ENCODE measurements at regions not wholly inside any gene's neighbourhood (a gene's known extent, or its start where the extent isn't known, plus 50 kb on each side); places are given as distances from the start of the nearest gene placed in this dataset.

DNA sequence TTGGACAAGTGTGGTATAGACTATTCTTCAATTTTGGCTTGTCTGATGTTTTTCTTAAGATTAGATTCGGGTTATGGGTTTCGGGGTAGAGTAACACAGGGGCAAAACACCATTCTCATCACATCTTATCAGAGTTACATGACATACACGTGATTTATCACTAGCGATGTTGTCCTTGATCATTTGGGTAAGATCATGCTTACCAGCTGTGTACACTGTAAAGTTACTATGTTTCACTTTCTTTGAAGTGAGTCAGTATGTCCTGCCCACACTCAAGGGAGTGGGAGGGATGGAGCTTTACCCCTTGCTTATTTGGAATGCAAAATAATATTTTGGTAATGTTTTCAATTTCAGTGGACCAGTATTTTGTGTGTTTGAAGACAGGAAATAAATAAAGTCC is 101.8 kb upstream of the TAF11L2 start:
- DNase-seq (ENCODE audit: low read depth, low spot score): no peak
- TF ChIP-seq CTCF (IDR thresholded peaks at IDR 0.05; ENCODE audit: low read depth, low read length): no peak
- Histone ChIP-seq H3K27me3 (ENCODE audit: control insufficient read depth, insufficient read depth, low read length) (no peaks in the 10 kb centered on the region), H3K9me3 (ENCODE audit: control insufficient read depth, insufficient read depth, low read length) (no peaks in the 10 kb centered on the region), H3K4me3 (ENCODE audit: low read depth, low read length) (no peak overlapping the region), H3K27ac (ENCODE audit: low read depth, low read length) (no peak overlapping the region)
- ChIA-PET CTCF (no interaction called here), POLR2A (no interaction called here)

GRCh38 chr5:17398431-17398830 is 99.6 kb upstream of the TAF11L2 start:
- CTCF ChIA-PET: interaction anchor here (1.2 kb wide), 1 partner anchor 182 kb away, joined by 5 read pairs; no protein-coding TSS in a partner anchor

DNA sequence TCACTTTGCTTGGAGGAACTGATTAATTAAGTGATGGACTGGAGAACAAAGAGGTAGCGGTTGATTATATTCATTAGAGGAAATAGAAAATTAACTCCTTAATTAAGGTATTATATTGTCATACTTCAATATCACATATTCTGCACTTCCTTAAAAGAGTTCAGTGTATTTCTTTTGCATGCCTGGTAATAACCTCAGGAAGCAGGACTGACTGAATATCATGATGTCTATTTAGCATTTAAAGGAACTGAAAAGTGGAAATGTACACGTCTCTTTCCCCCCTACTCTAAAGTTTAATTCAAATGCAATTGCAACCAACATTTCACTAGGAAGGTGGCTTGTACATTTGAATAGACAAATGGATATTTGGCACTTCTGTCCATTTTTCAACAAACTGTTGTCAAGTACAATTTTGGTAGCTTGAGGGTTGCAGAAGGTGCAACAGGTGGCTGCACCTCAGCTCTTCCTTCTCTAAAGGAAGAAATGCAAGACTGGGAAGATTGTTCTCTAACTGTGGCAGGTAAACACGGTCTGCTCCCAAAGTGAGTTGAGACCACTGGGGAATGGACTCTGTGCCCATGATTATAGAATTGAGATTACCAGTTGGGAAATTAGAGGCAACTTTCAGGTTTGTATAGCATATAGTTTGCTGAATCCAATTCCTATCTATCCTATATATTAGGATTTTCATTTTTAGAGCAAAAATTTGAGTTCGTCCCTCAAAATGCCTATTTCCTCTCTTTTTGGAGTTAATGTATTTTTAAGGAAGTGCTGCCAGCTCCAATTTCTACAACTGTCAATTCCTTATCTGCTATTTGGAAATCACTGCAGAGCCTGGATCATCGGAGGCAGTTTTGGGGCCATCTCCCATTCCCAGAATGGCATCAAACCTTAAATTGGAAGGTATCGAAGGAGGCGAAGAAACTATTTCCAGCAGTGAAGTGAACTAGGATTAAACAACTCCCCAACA is 98.9 kb upstream of the TAF11L2 start:
- POLR2A ChIA-PET: interaction anchor here (1.0 to 1.2 kb wide), 2 partner anchors 17 to 160 kb away, joined by 3 read pairs; no protein-coding TSS in a partner anchor
- no peak overlapping the region for H3K27ac ChIP-seq (ENCODE audit: low read depth, low read length)

More at GRCh38 chr5:17398431-17398830, 99.6 kb upstream of the TAF11L2 start:
- DNase-seq (ENCODE audit: low read depth, low spot score): peak; percentile 85
- TF ChIP-seq CTCF (IDR thresholded peaks at IDR 0.05; ENCODE audit: low read depth, low read length): no peak
- no peak overlapping the region for H3K27ac ChIP-seq (ENCODE audit: low read depth, low read length)
- H3K4me3 ChIP-seq (ENCODE audit: low read depth, low read length): no peak overlapping the region
- H3K9me3 ChIP-seq (ENCODE audit: control insufficient read depth, insufficient read depth, low read length): no peaks in the 10 kb centered on the region
- no peaks in the 10 kb centered on the region for H3K27me3 ChIP-seq (ENCODE audit: control insufficient read depth, insufficient read depth, low read length)
- POLR2A ChIA-PET: interaction anchor here (0.7 to 1.2 kb wide), 3 partner anchors 17 to 160 kb away, joined by 3 read pairs; no protein-coding TSS in a partner anchor

GRCh38 chr5:17399931-17400330 is 98.1 kb upstream of the TAF11L2 start:
- ChIA-PET POLR2A (no interaction called here), CTCF (no interaction called here)
- no peaks in the 10 kb centered on the region for H3K9me3 ChIP-seq (ENCODE audit: control insufficient read depth, insufficient read depth, low read length)
- DNase-seq (ENCODE audit: low read depth, low spot score): no peak
- no peak overlapping the region for H3K27ac ChIP-seq (ENCODE audit: low read depth, low read length)
- no peak overlapping the region for H3K4me3 ChIP-seq (ENCODE audit: low read depth, low read length)
- no peak for TF ChIP-seq CTCF (IDR thresholded peaks at IDR 0.05; ENCODE audit: low read depth, low read length)
- no peaks in the 10 kb centered on the region for H3K27me3 ChIP-seq (ENCODE audit: control insufficient read depth, insufficient read depth, low read length)

More for the DNA sequence above, 98.9 kb upstream of the TAF11L2 start:
- Histone ChIP-seq H3K9me3 (ENCODE audit: control insufficient read depth, insufficient read depth, low read length) (no peaks in the 10 kb centered on the region), H3K27me3 (ENCODE audit: control insufficient read depth, insufficient read depth, low read length) (no peaks in the 10 kb centered on the region), H3K4me3 (ENCODE audit: low read depth, low read length) (no peak overlapping the region)
- TF ChIP-seq CTCF (IDR thresholded peaks at IDR 0.05; ENCODE audit: low read depth, low read length): no peak
- no peak for DNase-seq (ENCODE audit: low read depth, low spot score)
- CTCF ChIA-PET: interaction anchor here (1.2 kb wide), 1 partner anchor 183 kb away, joined by 5 read pairs; no protein-coding TSS in a partner anchor
